ENCODE measurements at regions not wholly inside any gene's neighbourhood (a gene's known extent, or its start where the extent isn't known, plus 50 kb on each side); places are given as distances from the start of the nearest gene placed in this dataset.

DNA sequence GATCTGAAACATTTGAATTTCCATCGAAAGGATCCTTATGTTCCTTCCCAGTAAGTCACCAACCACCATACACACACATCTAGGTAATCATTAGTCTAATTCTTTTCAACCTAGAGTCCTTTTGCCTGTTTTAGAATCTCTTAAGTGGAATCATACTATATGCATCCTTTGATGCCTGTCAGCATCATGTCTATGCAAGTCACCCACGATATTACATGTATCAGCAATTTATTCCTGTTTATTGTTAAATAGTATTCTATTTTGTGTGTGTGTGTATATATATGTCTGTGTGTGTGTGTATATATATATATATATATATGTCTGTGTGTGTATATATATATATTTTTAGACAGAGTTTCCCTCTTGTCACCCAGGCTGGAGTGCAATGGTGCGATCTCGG is 78.9 kb upstream of the RPH3AL start:
- Histone ChIP-seq H3K4me2 (ENCODE audit: low read length) (no peak overlapping the region), H4K20me1 (ENCODE audit: insufficient read depth) (no peaks in the 10 kb centered on the region), H2AFZ (ENCODE audit: low read depth, low read length) (no peak overlapping the region), H3K9ac (ENCODE audit: low read length) (no peak overlapping the region), H3K27me3 (ENCODE audit: insufficient read depth, low read depth, low read length) (no peaks in the 10 kb centered on the region), H3K4me3 (ENCODE audit: low read length) (no peak overlapping the region), H3K27ac (ENCODE audit: low read length) (no peak overlapping the region), H3K79me2 (replicated peaks; ENCODE audit: insufficient read depth, low read length) (no peaks in the 10 kb centered on the region), H3K9me3 (ENCODE audit: low read length) (no peaks in the 10 kb centered on the region), H3K9me2 (ENCODE audit: insufficient read depth, low read length) (no peaks in the 10 kb centered on the region), H3K36me3 (ENCODE audit: insufficient read depth, low read length) (no peaks in the 10 kb centered on the region), H3F3A (ENCODE audit: insufficient read depth, low read length, poor library complexity, severe bottlenecking) (no peaks in the 10 kb centered on the region)
- TF ChIP-seq EZH2 (IDR thresholded peaks at IDR 0.05; ENCODE audit: borderline replicate concordance, insufficient read depth, low read length, poor library complexity, severe bottlenecking) (no peak), MXI1 (conservative IDR thresholded peaks at IDR 0.05; ENCODE audit: poor library complexity, severe bottlenecking) (no peak), SMC3 (conservative IDR thresholded peaks at IDR 0.05; ENCODE audit: poor library complexity) (no peak), TAF1 (IDR thresholded peaks at IDR 0.05; ENCODE audit: low read depth) (no peak), RAD21 (conservative IDR thresholded peaks at IDR 0.05) (no peak), EP300 (conservative IDR thresholded peaks at IDR 0.05; ENCODE audit: poor library complexity, severe bottlenecking) (no peak), POLR2AphosphoS5 (IDR thresholded peaks at IDR 0.05) (no peak), REST (IDR thresholded peaks at IDR 0.05; ENCODE audit: borderline replicate concordance) (no peak)
- TF ChIP-seq, protein P1, sequence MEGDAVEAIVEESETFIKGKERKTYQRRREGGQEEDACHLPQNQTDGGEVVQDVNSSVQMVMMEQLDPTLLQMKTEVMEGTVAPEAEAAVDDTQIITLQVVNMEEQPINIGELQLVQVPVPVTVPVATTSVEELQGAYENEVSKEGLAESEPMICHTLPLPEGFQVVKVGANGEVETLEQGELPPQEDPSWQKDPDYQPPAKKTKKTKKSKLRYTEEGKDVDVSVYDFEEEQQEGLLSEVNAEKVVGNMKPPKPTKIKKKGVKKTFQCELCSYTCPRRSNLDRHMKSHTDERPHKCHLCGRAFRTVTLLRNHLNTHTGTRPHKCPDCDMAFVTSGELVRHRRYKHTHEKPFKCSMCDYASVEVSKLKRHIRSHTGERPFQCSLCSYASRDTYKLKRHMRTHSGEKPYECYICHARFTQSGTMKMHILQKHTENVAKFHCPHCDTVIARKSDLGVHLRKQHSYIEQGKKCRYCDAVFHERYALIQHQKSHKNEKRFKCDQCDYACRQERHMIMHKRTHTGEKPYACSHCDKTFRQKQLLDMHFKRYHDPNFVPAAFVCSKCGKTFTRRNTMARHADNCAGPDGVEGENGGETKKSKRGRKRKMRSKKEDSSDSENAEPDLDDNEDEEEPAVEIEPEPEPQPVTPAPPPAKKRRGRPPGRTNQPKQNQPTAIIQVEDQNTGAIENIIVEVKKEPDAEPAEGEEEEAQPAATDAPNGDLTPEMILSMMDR (IDR thresholded peaks at IDR 0.05; ENCODE audit: poor library complexity, severe bottlenecking): no peak

- Histone ChIP-seq H3K27ac (ENCODE audit: low read length) (no peak overlapping the region), H3K4me3 (ENCODE audit: low read length) (no peak overlapping the region), H3K9me3 (ENCODE audit: low read length) (no peaks in the 10 kb centered on the region), H4K20me1 (ENCODE audit: insufficient read depth) (no peaks in the 10 kb centered on the region), H3K36me3 (ENCODE audit: insufficient read depth, low read length) (no peaks in the 10 kb centered on the region), H3K79me2 (replicated peaks; ENCODE audit: insufficient read depth, low read length) (no peaks in the 10 kb centered on the region), H3F3A (ENCODE audit: insufficient read depth, low read length, poor library complexity, severe bottlenecking) (no peaks in the 10 kb centered on the region), H3K27me3 (ENCODE audit: insufficient read depth, low read depth, low read length) (no peaks in the 10 kb centered on the region), H3K9ac (ENCODE audit: low read length) (no peak overlapping the region), H3K4me2 (ENCODE audit: low read length) (no peak overlapping the region), H3K9me2 (ENCODE audit: insufficient read depth, low read length) (no peaks in the 10 kb centered on the region), H2AFZ (ENCODE audit: low read depth, low read length) (no peak overlapping the region)
- TF ChIP-seq MXI1 (conservative IDR thresholded peaks at IDR 0.05; ENCODE audit: poor library complexity, severe bottlenecking) (no peak), POLR2AphosphoS5 (IDR thresholded peaks at IDR 0.05) (no peak), TAF1 (IDR thresholded peaks at IDR 0.05; ENCODE audit: low read depth) (no peak)
These were observed 77.0 kb upstream of the RPH3AL start for GRCh38 chr17:429589-429988.

GRCh38 chr17:428414-428813 is 75.8 kb upstream of the RPH3AL start:
- Histone ChIP-seq H3K36me3 (ENCODE audit: insufficient read depth, low read length) (no peaks in the 10 kb centered on the region), H4K20me1 (ENCODE audit: insufficient read depth) (no peaks in the 10 kb centered on the region), H3K4me2 (ENCODE audit: low read length) (no peak overlapping the region), H3K79me2 (replicated peaks; ENCODE audit: insufficient read depth, low read length) (no peaks in the 10 kb centered on the region), H3K9me2 (ENCODE audit: insufficient read depth, low read length) (no peaks in the 10 kb centered on the region), H3K4me3 (ENCODE audit: low read length) (no peak overlapping the region), H3K9me3 (ENCODE audit: low read length) (no peaks in the 10 kb centered on the region), H3F3A (ENCODE audit: insufficient read depth, low read length, poor library complexity, severe bottlenecking) (no peaks in the 10 kb centered on the region), H2AFZ (ENCODE audit: low read depth, low read length) (no peak overlapping the region), H3K9ac (ENCODE audit: low read length) (no peak overlapping the region), H3K27me3 (ENCODE audit: insufficient read depth, low read depth, low read length) (no peaks in the 10 kb centered on the region), H3K27ac (ENCODE audit: low read length) (no peak overlapping the region)
- TF ChIP-seq POLR2AphosphoS5 (IDR thresholded peaks at IDR 0.05) (no peak), REST (IDR thresholded peaks at IDR 0.05; ENCODE audit: borderline replicate concordance) (no peak), RAD21 (conservative IDR thresholded peaks at IDR 0.05) (no peak), SMC3 (conservative IDR thresholded peaks at IDR 0.05; ENCODE audit: poor library complexity) (no peak), TAF1 (IDR thresholded peaks at IDR 0.05; ENCODE audit: low read depth) (no peak), EZH2 (IDR thresholded peaks at IDR 0.05; ENCODE audit: borderline replicate concordance, insufficient read depth, low read length, poor library complexity, severe bottlenecking) (no peak), EP300 (conservative IDR thresholded peaks at IDR 0.05; ENCODE audit: poor library complexity, severe bottlenecking) (no peak), MXI1 (conservative IDR thresholded peaks at IDR 0.05; ENCODE audit: poor library complexity, severe bottlenecking) (no peak)
- TF ChIP-seq, protein P1 (IDR thresholded peaks at IDR 0.05; ENCODE audit: poor library complexity, severe bottlenecking): no peak

All from neural cell (in vitro differentiated cells).